MM.1S (cell line): ENCODE measurements at regions not wholly inside any gene's neighbourhood (a gene's known extent, or its start where the extent isn't known, plus 50 kb on each side); places are given as distances from the start of the nearest gene placed in this dataset.

Experiments used
- CTCF ChIP-seq: fragments of 300-600 bp; sonication (generic); IDR thresholded peaks from 2 replicates; pipeline ENCODE4 v1.5.1; 2016; ENCODE audit warnings: antibody characterized with exemption, low read length, mixed read lengths
- EZH2 ChIP-seq: fragments of 300-600 bp; sonication (generic); optimal IDR thresholded peaks from 2 replicates; pipeline ENCODE3; 2017; ENCODE audit warnings: low read depth, mild to moderate bottlenecking, antibody characterized with exemption, low read length, mixed read lengths
- EZH2phosphoT487 ChIP-seq: fragments of 300-600 bp; sonication (generic); IDR thresholded peaks from 2 replicates; pipeline ENCODE4 v1.6.1; 2018; ENCODE audit warnings: antibody characterized with exemption, low read length

- TF ChIP-seq EZH2, result no peak
- TF ChIP-seq CTCF, result no peak
- no peak for TF ChIP-seq EZH2phosphoT487
Measured at GRCh38 chr12:11968516-11968915, 102.2 kb upstream of the BCL2L14 start.
